Right lobe of liver (tissue), 4 donors: ENCODE measurements at regions not wholly inside any gene's neighbourhood (a gene's known extent, or its start where the extent isn't known, plus 50 kb on each side); places are given as distances from the start of the nearest gene placed in this dataset.

Source experiments
- POLR2A ChIP-seq: fragments of 450-650 bp; IDR thresholded peaks from one replicate; pipeline ENCODE4 v1.6.1; 2017; ENCODE audit warnings: antibody characterized with exemption, mild to moderate bottlenecking
- TF ChIP-seq, protein P1 (sequence below), 4 donors: fragments of 200-600 bp in 3 of 4; fragments of 450-650 bp in 1 of 4; IDR thresholded peaks; one replicate each; pipeline versions ENCODE4 v1.5.1 to v1.8.0; 2016 to 2022; ENCODE audit warnings: antibody characterized with exemption in 4 of 4, mild to moderate bottlenecking in 2 of 4
- donor health status: DM: no; HTN: no; CAD: no.
- donor health status: DM: no; HTN: no; CAD: no.
- donor health status: DM: no; HTN: yes; CAD: no.

DNA sequence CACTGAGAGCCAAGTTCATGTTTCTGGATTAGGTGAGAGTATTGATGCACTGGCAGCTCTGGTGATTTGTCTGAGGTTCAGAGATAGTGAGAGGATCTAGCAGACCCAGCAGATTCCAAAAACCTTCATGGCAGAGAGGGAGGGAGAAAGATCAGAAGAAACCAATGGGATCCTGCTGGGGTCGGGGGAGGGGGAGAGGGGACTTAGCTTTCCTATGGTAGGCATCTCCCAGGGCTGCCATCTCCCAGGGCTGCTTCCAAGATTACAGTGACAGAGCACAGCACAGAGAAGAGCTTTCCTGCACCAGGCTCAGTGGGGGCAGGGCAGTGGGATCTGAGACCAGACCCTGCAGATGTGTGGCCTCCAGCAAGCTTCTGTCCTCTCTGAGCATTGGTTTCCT is 76.8 kb upstream of the GDF10 start:
- TF ChIP-seq, protein P1, sequence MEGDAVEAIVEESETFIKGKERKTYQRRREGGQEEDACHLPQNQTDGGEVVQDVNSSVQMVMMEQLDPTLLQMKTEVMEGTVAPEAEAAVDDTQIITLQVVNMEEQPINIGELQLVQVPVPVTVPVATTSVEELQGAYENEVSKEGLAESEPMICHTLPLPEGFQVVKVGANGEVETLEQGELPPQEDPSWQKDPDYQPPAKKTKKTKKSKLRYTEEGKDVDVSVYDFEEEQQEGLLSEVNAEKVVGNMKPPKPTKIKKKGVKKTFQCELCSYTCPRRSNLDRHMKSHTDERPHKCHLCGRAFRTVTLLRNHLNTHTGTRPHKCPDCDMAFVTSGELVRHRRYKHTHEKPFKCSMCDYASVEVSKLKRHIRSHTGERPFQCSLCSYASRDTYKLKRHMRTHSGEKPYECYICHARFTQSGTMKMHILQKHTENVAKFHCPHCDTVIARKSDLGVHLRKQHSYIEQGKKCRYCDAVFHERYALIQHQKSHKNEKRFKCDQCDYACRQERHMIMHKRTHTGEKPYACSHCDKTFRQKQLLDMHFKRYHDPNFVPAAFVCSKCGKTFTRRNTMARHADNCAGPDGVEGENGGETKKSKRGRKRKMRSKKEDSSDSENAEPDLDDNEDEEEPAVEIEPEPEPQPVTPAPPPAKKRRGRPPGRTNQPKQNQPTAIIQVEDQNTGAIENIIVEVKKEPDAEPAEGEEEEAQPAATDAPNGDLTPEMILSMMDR (IDR thresholded peaks at IDR 0.05) = no peak
- TF ChIP-seq POLR2A = no peak
